Mesothelial cell of epicardium (in vitro differentiated cells): ENCODE measurements at regions not wholly inside any gene's neighbourhood (a gene's known extent, or its start where the extent isn't known, plus 50 kb on each side); places are given as distances from the start of the nearest gene placed in this dataset.

Experiments
- DNase-seq, 2 experiments: peaks; one replicate each; pipeline ENCODE4 v3.0.0; 2021; ENCODE audit warnings: low spot score in 2 of 2; ENCODE audit not compliant: unreplicated experiment in 2 of 2
- H3K27ac Mint-ChIP-seq: 2 replicates; pipeline ENCODE4 v1.8.0; 2021; ENCODE audit warnings: mixed read lengths
- H3K27me3 Mint-ChIP-seq: 2 replicates; pipeline ENCODE4 v1.8.0; 2021; ENCODE audit warnings: low read depth, mixed read lengths
- H3K36me3 Mint-ChIP-seq: 2 replicates; pipeline ENCODE4 v1.8.0; 2021; ENCODE audit warnings: mixed read lengths
- H3K4me1 Mint-ChIP-seq: 2 replicates; pipeline ENCODE4 v1.8.0; 2021; ENCODE audit warnings: mixed read lengths
- H3K4me3 Mint-ChIP-seq: 2 replicates; pipeline ENCODE4 v1.8.0; 2021; ENCODE audit warnings: mild to moderate bottlenecking, moderate library complexity, mixed read lengths
- H3K9me3 Mint-ChIP-seq: 2 replicates; pipeline ENCODE4 v1.8.0; 2021; ENCODE audit warnings: mixed read lengths
- CTCF ChIP-seq: fragments of 200-600 bp; sonication (generic); IDR thresholded peaks from one replicate; pipeline ENCODE4 v1.5.0; 2021; ENCODE audit warnings: antibody characterized with exemption; ENCODE audit not compliant: unreplicated experiment

GRCh38 chr1:29447368-29447767 is 211.0 kb downstream of the PTPRU start:
- TF ChIP-seq CTCF, result no peak
- Mint-ChIP-seq H3K36me3 (no peaks in the 10 kb centered on the region), H3K4me1 (peaks cover 7% of the 10 kb centered on the region), H3K9me3 (no peaks in the 10 kb centered on the region), H3K4me3 (no peak overlapping the region), H3K27ac (no peak overlapping the region), H3K27me3 (peaks cover 17% of the 10 kb centered on the region)
- no peak for DNase-seq

- Mint-ChIP-seq H3K27me3 (peaks cover 35% of the 10 kb centered on the region), H3K27ac (no peak overlapping the region), H3K36me3 (no peaks in the 10 kb centered on the region), H3K4me1 (peaks cover 7% of the 10 kb centered on the region), H3K4me3 (no peak overlapping the region), H3K9me3 (no peaks in the 10 kb centered on the region)
- DNase-seq, result no peak
- TF ChIP-seq CTCF, result no peak
Observed at GRCh38 chr1:29444782-29445729, 208.7 kb downstream of the PTPRU start.

- no peak for TF ChIP-seq CTCF
- Mint-ChIP-seq H3K4me1 (peaks cover 7% of the 10 kb centered on the region), H3K36me3 (no peaks in the 10 kb centered on the region), H3K4me3 (no peak overlapping the region), H3K27ac (no peak overlapping the region), H3K27me3 (peaks cover 42% of the 10 kb centered on the region), H3K9me3 (no peaks in the 10 kb centered on the region)
- no peak for DNase-seq
Observed at GRCh38 chr1:29444081-29444715, 207.9 kb downstream of the PTPRU start.

- no peak for TF ChIP-seq CTCF
- Mint-ChIP-seq H3K36me3 (no peaks in the 10 kb centered on the region), H3K4me1 (peaks cover 7% of the 10 kb centered on the region), H3K4me3 (no peak overlapping the region), H3K27ac (no peak overlapping the region), H3K9me3 (no peaks in the 10 kb centered on the region), H3K27me3 (peaks cover 54% of the 10 kb centered on the region)
- DNase-seq, result no peak
Observed at GRCh38 chr1:29441916-29442668, 205.8 kb downstream of the PTPRU start.

DNA sequence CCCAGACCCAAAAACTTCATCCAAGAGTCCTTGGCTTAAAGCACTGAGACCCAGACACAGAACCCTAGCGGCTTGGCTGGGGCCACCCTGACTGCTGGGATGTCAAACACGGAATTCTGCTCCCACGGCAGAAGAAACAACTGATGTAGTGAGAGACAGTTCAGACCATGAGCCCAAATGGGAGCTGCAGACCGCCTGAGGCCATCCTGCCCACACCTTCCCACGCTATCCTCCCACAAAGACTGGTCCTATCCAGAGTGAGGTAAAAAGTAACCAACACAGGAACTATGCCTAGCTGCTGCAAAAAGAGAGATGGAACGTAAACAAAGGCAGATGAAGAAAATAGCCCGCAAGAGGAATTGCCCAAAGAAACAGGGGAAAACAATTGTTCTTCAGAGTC is 203.3 kb downstream of the PTPRU start:
- Mint-ChIP-seq H3K4me3 (no peak overlapping the region), H3K36me3 (no peaks in the 10 kb centered on the region), H3K4me1 (peaks cover 7% of the 10 kb centered on the region), H3K9me3 (no peaks in the 10 kb centered on the region), H3K27me3 (peaks cover 53% of the 10 kb centered on the region), H3K27ac (no peak overlapping the region)
- no peak for TF ChIP-seq CTCF
- no peak for DNase-seq
